NCI-H774 (cell line): ENCODE measurements at regions not wholly inside any gene's neighbourhood (a gene's known extent, or its start where the extent isn't known, plus 50 kb on each side); places are given as distances from the start of the nearest gene placed in this dataset.

ENCODE experiments used
- DNase-seq: peaks from one replicate; lab custom pipeline; 2025; lab: John Stamatoyannopoulos, UW

DNA sequence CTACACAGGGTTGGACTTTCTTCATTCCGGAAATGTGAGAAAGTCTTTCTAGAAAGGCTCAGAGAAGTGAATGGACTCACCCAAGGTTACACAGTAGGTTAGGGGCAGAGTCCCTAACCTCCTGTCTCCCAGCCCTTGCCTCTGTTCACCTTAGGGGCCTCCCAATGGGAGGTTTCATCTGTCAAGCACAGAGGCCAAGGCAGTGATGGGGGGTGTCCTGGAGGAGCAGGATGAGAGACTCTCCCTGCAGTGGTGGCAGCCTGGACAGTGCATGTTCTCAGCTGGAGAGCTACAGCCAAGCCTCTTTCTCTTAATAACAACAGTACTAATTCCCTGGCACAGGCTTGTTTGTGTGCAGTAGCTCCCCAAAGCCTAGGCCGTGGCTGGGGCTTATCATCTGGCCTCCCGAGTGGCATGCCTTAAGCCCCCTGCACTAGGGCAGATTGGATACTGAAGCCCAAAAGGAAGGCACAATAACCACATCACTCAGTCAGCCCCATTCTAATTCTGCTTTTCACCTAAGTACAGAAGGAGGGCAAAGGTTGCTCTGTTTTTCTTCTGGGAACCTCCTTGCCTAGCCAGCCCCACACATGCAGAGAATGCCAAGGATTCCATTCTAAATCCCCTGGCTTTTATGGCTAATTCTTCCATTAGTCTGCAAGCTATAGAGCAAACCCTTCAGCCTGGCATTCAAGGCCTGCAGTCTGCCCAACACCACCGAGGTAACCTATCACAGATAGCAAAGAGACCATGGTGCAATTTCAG lies 50.2 kb upstream of the XPA start:
- DNase-seq, result no peak

GRCh38 chr9:97748525-97748924 lies 51.4 kb upstream of the XPA start:
- no peak for DNase-seq

- no peak for DNase-seq
Observed at GRCh38 chr9:97749928-97750327, 52.8 kb upstream of the XPA start.

GRCh38 chr9:97751531-97751930 lies 54.4 kb upstream of the XPA start:
- no peak for DNase-seq

DNA sequence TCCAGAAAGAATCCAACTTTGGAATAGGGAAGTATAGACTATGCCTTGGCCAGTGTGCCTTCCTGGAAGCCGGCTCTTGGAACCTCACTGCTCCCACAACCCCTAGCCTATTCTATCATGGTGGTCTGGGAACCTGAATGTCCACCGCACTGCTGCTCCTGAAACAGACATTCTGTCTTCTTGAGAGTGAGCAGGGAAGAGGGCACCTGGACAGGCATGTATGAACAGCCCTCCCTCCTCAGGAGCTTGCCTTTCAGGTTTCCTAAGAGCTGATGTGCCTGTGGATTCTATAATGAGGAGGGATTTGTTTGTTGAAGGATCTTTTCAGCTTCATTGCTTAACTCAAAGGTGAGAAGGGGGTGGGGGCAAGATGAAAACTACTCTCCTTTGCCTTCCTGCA lies 55.1 kb upstream of the XPA start:
- DNase-seq, result no peak

DNA sequence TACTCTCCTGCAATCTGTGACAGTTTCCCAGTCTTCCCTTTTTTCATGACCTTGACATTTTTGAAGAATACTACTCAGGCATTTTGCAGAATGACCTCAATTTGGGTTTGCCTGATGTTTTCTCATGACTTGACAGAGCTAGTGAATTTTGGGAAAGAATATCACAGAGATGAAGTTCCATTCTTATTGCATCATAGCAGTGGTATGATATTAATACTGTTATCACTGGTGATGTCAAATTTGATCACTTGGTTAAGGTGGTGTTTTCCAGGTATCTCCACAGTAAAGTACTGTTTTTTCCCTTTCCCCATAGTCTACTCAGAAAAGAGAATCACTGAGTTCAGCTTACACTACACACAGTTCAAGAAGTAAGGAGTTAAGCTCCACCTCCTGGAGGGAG lies 56.2 kb upstream of the XPA start:
- no peak for DNase-seq

GRCh38 chr9:97753975-97754374 lies 56.8 kb upstream of the XPA start:
- DNase-seq, result no peak

DNA sequence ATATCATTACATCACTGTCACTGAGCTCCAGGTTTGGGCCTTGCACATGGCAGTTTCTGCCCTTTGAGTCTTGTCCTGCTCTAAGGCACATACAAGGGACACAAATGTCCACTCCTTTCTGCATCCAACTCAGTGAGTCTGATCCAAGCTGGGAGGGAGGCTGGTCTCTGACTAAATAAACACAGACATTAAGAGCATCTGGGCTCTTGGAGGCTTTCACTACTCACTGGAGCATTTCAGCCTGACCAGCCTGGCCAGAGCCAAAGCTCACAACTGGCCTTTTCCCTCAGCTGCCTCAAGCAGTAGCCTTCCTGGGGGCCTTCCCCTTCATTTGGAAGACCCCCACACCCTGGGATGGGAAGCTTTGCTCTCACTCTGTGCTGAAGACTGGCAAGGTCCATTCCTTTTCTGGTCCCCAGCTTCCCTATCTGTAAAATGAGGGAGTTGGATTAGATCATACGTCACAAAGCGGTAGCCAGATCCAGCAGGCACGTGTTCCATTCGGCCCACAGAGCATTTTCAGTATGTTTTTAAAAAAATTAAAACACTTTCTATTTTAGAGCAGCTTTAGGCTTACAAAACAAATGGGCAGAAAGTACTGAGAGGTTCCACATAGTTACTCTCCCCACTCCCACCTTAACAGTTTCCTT lies 58.6 kb upstream of the XPA start:
- DNase-seq, result no peak

DNA sequence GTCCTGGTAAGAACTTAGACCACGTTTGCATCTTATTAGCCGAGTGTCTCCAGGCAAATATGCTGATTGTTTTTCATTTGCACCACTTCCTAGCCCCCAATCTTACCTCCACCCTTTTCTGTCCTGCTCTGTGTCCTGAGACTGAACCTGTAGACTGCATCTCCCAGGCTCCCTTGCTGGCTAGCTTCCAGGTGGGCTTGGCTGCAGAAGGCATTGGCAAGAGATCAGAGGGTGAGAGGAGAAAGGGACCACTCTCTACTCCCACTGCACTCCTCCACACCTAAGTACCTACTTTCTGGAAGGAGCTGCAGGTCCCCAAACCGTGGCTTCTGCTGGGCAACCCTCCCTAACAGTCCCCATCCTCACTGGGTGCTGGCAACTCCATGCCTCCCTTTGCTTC lies 59.9 kb upstream of the XPA start:
- no peak for DNase-seq

DNA sequence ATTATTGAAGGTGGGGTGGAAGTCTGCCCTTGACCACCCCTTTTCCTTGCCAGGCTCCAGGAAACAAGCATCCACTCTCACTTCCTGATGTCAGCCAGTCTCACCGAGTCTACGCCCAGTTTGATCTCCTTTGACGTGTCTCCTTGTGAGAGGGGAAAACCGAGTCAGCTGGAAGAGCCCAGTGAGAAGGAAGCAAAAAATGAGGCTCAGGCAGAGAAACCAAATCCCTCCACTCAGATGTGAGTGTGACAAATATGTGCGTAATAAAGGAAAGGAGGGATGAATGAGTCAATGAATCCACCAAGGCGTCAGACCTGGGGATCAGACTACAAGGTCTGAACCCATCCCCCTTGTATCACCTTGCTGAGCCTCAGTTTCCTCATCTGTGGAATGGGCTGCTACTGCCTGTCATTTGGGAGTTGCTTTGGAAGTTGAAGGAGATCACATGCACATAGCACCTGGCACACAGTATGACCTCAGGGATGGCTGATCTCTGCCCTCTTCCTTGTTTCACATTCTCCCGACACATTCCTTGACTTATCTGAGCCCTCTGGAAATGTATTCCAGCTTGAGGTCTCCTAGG lies 61.3 kb upstream of the XPA start:
- DNase-seq, result no peak

DNA sequence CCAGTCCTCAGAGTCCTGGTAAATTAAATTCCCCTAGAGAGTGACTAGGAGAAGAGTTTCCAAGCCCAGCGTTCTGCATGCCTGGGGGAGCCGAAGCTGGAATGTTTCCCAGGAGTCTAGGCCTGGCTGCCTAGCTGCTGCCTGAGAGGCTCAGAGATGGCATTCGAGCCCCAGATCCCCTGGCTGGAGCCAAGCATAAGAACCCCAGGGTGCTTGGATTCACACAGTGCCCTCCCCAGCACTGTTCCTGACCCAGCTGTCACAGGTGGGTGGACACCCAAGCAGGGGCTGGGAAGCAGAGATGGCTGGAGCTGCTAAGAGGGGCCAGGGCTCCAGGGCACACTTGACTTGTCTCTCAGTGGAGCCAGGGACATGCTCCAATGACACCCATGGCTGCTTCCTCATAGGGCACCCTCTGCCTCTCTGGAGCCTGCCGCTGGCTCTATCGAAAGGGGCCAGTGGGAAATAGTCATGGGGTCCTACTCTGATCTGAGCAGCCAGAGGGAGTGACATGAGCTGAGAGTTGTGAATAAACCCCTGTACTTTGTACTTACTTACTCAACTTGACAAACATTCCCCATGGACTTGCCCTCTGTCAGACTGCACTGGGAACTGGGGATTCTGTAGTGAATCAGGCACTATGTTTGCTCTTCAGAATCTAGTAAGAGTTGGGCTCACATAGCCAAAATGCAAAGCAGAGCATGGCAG lies 62.6 kb upstream of the XPA start:
- DNase-seq, result no peak

GRCh38 chr9:97761056-97761598 lies 64.0 kb upstream of the XPA start:
- no peak for DNase-seq

DNA sequence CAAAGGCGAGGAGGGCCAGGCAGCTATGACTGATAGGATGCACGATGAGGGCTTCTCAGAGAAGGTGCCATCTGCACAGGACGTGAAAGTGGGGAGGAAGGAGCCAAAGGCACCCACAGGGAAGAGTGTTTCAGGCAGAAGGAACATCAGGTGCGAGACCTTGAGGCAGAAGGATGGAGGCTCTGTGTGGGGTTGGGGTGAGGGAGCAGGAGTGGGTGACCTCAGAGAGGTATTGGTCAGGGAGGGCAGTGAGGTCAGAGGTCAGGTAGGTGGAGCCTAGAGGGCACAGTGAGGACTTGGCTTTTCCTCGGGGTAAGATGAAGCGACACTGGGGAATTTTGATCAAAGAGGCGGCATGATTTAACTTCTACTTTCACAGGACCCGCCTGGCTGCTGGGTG lies 64.7 kb upstream of the XPA start:
- DNase-seq, result no peak

DNA sequence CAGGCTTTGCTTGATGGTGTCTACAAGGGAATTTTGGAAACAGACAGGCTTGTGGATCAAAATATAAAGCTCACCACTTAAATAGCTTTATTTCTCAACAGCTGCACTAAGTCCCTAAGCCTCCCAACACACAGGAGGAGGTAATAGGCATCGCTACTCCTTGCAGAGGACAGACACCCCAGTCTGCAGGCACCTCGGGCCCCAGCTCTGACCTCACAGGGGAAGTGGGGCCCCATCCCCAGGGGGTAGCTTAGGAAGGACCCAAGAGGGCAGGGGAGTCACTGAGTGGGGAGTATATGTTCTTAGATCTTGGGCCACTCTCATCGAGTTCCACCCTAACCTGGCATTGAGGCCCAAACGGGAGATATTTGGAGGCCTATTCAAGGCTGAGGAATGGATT lies 66.7 kb upstream of the XPA start:
- DNase-seq, result no peak

- no peak for DNase-seq
Observed at GRCh38 chr9:97766092-97766491, 69.0 kb upstream of the XPA start.

- DNase-seq, result no peak
Observed at GRCh38 chr9:97766610-97767009, 69.5 kb upstream of the XPA start.

DNA sequence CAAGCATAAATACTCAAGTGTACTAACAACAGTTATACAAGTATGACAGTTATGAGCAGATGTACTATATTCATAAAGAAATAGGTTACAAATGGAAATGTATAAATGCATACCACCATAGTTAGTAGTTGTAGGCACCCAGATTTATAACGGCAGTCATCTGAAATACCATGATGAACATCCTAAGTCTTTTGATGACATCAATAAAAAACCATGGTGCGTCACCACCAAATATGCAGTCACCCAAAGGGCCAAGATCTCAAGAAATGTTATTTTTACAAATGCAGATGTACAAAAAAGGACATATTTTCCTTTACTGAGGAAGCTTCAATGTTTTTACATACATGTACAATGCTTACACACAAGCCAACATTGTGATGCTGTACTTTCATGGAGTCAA lies 70.8 kb upstream of the XPA start:
- DNase-seq, result no peak

GRCh38 chr9:97768746-97769145 lies 71.6 kb upstream of the XPA start:
- no peak for DNase-seq

- DNase-seq, result no peak
Observed at GRCh38 chr9:97769208-97769607, 72.1 kb upstream of the XPA start.

DNA sequence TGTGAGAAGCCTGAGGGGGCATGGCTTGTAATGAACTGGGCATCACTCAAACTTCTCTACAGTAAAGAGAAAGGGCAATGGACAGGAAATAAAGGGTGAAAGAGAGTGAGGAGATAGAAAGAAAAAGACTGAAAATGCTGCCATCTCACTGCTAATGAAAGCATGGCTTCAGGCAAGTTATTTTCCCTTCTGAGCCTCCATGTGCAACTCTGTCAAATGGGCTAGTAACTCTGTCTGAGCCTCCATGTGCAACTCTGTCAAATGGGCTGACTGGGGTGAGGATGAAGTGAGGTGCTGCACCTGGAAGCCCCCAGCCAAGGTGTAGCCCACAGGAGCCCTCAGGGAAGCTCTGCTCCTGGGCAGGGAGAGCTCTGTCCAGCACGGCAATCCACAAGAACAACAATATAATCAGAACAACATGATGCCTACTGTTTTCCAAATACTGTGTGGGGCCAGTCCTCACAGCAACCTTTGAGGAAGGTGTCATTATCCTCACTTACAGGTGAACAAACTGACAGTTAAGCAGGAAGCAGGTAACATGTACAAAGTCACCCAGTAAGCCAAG lies 73.8 kb upstream of the XPA start:
- DNase-seq, result no peak

DNA sequence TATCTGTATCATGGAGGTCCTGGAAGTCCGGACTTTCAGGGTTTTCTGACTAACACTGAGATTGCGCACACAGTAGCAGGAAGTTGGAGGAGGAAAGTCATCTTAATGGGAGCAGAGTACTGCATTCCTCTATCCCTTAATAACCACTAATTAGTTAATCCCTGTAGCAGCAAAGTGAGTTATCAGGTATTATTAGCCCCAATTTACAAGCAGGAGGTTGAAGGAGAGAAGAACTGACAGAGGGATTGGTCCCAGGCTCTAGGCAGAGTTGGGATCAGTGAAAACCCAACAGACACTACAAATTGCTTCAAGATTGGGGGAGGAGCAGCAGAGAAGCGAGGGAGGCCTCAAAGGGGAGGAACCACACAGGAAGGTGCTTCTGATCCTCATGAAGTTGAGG lies 74.5 kb upstream of the XPA start:
- no peak for DNase-seq

DNA sequence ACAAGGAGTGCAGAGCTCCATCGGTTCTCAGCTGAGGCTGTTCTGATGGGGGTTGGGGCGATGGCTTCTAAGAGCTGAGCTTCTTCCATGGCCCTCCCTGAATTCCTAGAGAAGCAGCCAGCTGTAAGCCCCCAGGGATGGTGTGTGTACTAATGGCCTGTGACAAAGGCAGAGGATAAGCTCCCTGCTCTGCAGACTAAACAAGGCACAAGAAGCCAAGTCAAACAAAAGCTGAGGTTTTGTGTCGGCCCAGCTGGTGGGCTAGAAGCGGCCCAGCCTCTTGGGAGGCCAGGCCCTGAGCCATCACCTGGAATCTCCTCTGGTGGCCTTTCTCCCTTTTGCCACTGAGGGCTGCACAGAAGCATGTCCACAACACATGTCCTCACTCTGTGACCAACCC lies 75.0 kb upstream of the XPA start:
- no peak for DNase-seq
